Skeletal muscle tissue (tissue), 3 donors: ENCODE measurements at regions not wholly inside any gene's neighbourhood (a gene's known extent, or its start where the extent isn't known, plus 50 kb on each side); places are given as distances from the start of the nearest gene placed in this dataset.
"Not testable (repeated sequence)": the region's sequence is repeated elsewhere in the genome, so short reads cannot be mapped to it uniquely, and the experiment has no call there.

ENCODE experiments used
- H3K27ac ChIP-seq: one replicate; pipeline ENCODE4 v1.7.0; 2013; ENCODE audit warnings: mild to moderate bottlenecking, low read depth, low read length, inconsistent platforms
- H3K27me3 ChIP-seq, 3 donors: one replicate each; pipeline ENCODE4 v1.7.0; 2013; ENCODE audit warnings: low read length in 3 of 3; ENCODE audit not compliant: control insufficient read depth in 3 of 3, insufficient read depth in 3 of 3
- H3K36me3 ChIP-seq, 3 donors: one replicate each; pipeline ENCODE4 v1.7.0; 2013; ENCODE audit warnings: low read length in 3 of 3; ENCODE audit not compliant: control insufficient read depth in 3 of 3, insufficient read depth in 3 of 3
- H3K4me1 ChIP-seq, 3 donors: one replicate each; pipeline ENCODE4 v1.7.0; 2013; ENCODE audit warnings: low read length in 3 of 3, mild to moderate bottlenecking in 3 of 3; ENCODE audit not compliant: control insufficient read depth in 3 of 3, insufficient read depth in 3 of 3
- H3K4me3 ChIP-seq, 3 donors: one replicate each; pipeline ENCODE4 v1.7.0; 2013; ENCODE audit warnings: low read length in 3 of 3
- H3K9ac ChIP-seq, 3 donors: one replicate each; pipeline ENCODE4 v1.7.0; 2013; ENCODE audit warnings: low read length in 3 of 3, mild to moderate bottlenecking in 3 of 3, moderate library complexity in 2 of 3, low read depth in 1 of 3
- H3K9me3 ChIP-seq, 3 donors: one replicate each; pipeline ENCODE4 v1.7.0; 2013; ENCODE audit warnings: low read length in 3 of 3; ENCODE audit not compliant: control insufficient read depth in 3 of 3
- donor health status: Osteomylitis.

DNA sequence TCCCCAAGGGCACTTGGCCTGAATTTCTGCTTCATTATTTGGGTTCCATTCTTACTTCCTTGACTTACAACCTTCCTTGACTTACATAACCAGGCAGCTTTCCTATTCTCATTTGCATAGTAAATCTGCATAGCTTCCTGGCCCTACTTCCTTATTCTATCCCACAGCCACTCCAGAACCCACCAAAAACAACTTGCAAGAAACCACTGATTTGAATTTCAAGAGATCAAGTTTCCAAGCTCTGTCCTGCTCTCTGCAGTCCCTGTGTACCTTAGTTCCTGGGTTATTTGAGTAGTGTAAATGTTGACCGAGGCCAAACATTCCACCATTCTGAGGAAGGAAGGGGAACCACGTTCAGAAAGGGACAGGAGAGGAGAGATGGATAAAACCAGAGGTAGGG lies 603.3 kb downstream of the PTPRC start:
- H3K9me3 ChIP-seq: no peaks in the 10 kb centered on the region
- no peak overlapping the region for H3K27ac ChIP-seq
- no peaks in the 10 kb centered on the region for H3K4me1 ChIP-seq
- H3K9ac ChIP-seq: no peak overlapping the region
- no peaks in the 10 kb centered on the region for H3K27me3 ChIP-seq
- no peaks in the 10 kb centered on the region for H3K36me3 ChIP-seq
- no peak overlapping the region for H3K4me3 ChIP-seq

DNA sequence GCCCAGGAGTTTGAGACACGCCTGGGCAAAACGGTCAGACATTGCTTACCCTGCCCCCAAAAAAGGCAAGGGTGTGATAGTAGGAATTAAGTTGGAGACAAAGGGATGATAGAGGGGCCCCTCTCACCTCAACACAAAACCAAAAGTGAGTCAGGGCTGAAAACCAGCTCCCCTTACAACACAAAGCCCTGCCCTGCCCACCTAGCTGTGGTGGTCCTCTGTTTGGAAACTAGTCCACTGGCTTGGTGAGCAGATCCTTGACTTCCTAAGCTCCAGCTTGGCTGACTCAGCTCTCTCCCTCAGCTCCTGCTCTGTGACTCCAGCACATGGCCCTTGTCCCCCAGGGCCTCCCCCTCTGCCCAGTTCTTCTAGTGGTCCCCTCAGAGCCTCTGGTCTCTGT lies 603.8 kb downstream of the PTPRC start:
- H3K36me3 ChIP-seq: no peaks in the 10 kb centered on the region

DNA sequence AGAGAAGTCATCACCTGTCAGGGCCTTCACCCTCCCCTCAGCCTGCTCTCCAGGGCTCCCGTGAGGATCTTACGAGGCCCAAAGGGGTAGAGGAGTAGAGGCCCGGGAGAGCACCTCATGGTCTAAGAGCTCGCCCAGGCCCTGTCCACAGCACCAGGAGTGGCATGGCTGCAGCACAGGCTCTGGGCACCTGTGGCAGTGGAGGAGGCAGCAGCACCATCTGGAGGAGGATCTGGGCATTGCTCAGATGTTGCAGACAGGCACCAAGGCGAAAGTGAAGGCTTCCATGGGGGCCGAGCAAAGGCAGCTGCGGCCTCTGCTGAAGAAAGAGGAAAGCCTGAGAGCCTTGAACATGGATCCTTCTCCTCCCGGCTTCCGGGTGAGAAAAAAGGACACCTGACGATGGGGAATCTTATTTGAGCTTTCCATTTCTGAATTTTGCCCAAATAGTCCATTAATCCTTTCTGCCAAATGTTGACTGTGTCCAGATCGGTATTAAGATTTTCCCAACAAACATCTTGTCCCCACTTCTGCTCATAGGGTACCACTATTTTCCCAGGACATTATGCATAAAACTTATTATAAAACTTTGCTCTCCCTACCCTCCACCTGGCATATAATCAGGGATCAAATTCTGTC lies 604.7 kb downstream of the PTPRC start:
- no peak overlapping the region for H3K4me3 ChIP-seq
- no peaks in the 10 kb centered on the region for H3K27me3 ChIP-seq
- no peaks in the 10 kb centered on the region for H3K9me3 ChIP-seq
- no peak overlapping the region for H3K9ac ChIP-seq
- H3K27ac ChIP-seq: no peak overlapping the region
- H3K36me3 ChIP-seq: no peaks in the 10 kb centered on the region
- no peaks in the 10 kb centered on the region for H3K4me1 ChIP-seq

More for the DNA sequence above, 603.8 kb downstream of the PTPRC start:
- Histone ChIP-seq H3K27ac (no peak overlapping the region), H3K9me3 (no peaks in the 10 kb centered on the region), H3K4me3 (no peak overlapping the region), H3K9ac (no peak overlapping the region), H3K27me3 (no peaks in the 10 kb centered on the region), H3K4me1 (no peaks in the 10 kb centered on the region)

DNA sequence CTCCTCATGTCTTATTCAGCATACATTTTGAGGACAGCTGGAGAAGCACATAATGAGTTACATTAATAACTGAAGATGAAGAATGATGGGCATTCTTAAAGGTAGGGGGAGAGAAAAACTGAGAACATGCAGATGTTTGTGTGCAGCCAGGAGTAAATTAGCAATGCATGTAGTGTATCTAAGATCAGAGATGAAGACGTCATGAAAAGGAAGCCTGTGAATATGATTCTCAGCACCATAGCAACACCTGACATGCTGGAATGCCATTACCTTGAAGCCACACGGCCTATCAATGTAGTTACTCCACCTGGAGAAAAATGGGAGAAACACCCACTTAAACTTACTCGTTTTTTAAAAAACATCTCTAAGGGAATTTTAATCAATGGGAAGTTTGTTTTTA lies 607.1 kb downstream of the PTPRC start:
- Histone ChIP-seq H3K4me3 (no peak overlapping the region), H3K27ac (no peak overlapping the region), H3K9me3 (no peaks in the 10 kb centered on the region), H3K4me1 (no peaks in the 10 kb centered on the region), H3K27me3 (no peaks in the 10 kb centered on the region), H3K9ac (no peak overlapping the region), H3K36me3 (no peaks in the 10 kb centered on the region)

DNA sequence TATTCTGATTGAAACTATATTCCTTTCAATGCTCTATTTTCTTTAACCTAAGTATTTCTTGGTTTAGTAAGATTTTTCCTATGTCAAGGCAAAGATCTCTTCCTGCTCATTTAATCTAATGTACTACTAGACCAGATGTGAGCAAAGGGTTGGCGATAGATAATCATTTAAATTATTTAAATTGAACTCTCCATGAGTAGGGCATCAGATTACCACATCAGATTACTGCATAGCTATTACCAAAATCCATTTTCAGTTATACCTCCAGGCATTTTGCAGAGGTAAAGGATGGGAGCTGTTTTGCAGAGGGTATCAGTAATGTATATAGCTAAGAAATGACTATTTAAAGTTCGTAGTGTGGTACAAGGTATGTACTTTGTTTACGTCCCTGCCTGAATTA lies 607.9 kb downstream of the PTPRC start:
- Histone ChIP-seq H3K27ac (no peak overlapping the region), H3K9me3 (no peaks in the 10 kb centered on the region), H3K27me3 (no peaks in the 10 kb centered on the region), H3K4me3 (no peak overlapping the region), H3K4me1 (no peaks in the 10 kb centered on the region), H3K36me3 (no peaks in the 10 kb centered on the region), H3K9ac (no peak overlapping the region)

DNA sequence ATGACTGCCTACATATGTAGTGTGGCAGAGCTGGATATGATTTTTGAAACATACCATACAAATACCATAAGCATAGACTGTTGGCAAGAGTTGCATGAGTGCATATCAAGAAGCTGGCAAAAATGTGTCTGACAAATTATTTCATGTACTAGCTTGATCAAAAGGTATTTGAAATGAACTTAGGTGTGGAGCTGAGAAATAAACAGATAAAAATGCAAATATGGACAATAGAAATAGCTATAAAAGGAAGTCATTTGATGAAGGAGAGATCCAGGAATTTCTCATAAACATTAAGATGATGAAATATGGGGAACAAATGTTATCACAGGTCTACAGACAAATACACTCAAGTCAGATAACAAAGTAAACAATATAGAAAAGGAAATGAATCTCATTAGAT lies 609.1 kb downstream of the PTPRC start:
- Histone ChIP-seq H3K27ac (no peak overlapping the region), H3K9ac (no peak overlapping the region), H3K4me3 (no peak overlapping the region), H3K9me3 (no peaks in the 10 kb centered on the region), H3K36me3 (no peaks in the 10 kb centered on the region), H3K4me1 (no peaks in the 10 kb centered on the region), H3K27me3 (no peaks in the 10 kb centered on the region)

DNA sequence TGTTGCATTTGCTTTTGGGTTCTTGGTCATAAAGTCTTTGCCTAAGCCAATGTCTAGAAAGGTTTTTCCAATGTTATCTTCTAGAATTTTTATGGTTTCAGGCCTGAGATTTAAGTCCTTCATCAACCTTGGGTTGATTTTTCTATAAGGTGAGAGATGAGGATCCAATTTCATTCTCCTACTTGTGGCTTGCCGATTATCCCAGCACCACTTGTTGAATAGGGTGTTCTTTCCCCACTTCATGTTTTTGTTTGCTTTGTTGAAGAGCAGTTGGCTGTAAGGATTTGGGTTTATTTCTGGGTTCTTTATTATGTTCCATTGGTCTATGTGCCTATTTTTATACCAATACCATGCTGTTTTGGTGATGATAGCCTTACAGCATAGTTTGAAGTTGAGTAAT lies 615.2 kb downstream of the PTPRC start:
- H3K27ac ChIP-seq, H3K36me3 ChIP-seq, H3K4me1 ChIP-seq, H3K27me3 ChIP-seq, H3K4me3 ChIP-seq, H3K9me3 ChIP-seq, H3K9ac ChIP-seq: not testable (repeated sequence)

DNA sequence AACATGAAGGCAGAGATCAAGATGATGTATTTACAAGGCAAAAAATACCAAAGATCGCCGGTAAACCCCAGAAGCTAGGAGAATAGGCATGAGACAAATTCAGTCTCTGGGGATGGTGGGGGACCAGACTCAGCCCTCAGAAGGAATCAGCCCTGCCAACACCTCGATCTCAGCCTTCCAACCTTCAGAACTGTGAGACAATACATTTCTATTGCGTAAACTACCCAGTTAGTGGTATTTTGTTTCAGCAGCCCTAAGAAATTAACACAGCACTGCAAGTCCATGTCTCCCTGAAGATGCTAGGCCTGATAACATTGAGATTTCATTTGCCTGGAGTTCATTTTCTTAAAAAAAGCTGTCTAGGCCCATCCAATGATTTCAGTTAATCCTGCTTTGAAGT lies 622.5 kb downstream of the PTPRC start:
- Histone ChIP-seq H3K36me3 (no peaks in the 10 kb centered on the region), H3K27ac (no peak overlapping the region), H3K9me3 (no peaks in the 10 kb centered on the region), H3K4me1 (no peaks in the 10 kb centered on the region), H3K27me3 (no peaks in the 10 kb centered on the region), H3K4me3 (no peak overlapping the region), H3K9ac (no peak overlapping the region)

DNA sequence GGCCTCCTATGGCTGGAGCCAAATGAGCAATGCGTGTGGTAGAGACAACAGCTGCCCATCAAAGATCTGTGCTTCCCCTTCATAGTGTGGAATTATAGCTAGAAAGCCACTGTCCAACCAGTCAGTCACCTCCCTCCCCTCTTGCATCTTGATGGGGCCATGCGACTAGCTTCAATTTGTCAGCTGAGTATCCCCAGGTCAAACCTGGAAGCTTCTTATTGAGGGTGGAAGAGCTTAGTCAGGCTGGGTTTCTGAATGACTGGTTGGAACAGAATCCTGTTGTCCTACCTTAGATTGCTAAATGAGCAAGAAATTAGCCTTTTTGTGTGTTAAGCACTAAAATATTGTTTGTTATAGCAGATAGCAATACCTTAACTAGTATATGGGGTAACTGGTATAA lies 625.4 kb downstream of the PTPRC start:
- H3K4me3 ChIP-seq: no peak overlapping the region
- no peak overlapping the region for H3K9ac ChIP-seq
- no peaks in the 10 kb centered on the region for H3K27me3 ChIP-seq
- no peaks in the 10 kb centered on the region for H3K9me3 ChIP-seq
- H3K4me1 ChIP-seq: no peaks in the 10 kb centered on the region
- no peak overlapping the region for H3K27ac ChIP-seq
- H3K36me3 ChIP-seq: no peaks in the 10 kb centered on the region

DNA sequence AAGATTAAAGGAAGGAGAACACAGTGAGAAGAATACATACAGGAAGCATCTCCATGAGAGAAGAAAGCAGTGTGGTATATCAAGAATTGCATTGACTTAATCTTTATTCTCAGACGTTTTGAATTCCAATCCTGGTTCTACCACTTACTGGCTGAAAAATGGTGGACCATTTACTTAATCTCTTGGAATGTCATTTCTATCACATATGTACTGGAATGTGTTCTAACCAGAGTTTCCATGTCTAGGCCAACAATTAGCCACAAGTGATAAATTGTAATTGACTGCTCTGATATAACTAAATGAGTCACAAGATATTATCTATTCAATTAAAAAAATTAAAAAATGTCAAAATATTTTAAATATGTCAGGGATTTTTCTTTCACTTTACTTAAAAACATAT lies 626.1 kb downstream of the PTPRC start:
- Histone ChIP-seq H3K9me3 (no peaks in the 10 kb centered on the region), H3K9ac (no peak overlapping the region), H3K27me3 (no peaks in the 10 kb centered on the region), H3K36me3 (no peaks in the 10 kb centered on the region), H3K4me1 (no peaks in the 10 kb centered on the region), H3K4me3 (no peak overlapping the region), H3K27ac (no peak overlapping the region)

DNA sequence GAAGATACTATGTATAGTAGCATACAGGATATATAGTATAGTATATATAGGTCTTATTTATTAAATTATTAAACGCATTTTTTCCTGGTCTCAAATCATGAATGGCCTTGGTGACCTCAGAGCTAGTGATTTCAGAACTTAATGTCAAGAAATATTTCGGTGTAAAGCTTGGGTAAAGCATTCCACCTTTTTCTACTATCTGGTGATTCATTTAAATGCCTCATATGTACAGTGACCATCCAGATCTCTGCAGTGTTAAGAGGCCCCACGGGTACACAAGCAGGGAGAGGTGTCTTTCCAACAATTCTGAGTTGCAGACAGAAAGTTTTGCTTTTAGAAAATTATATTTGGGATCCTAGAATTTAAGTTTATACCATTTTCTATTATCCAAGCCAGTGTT lies 626.5 kb downstream of the PTPRC start:
- Histone ChIP-seq H3K9me3 (no peaks in the 10 kb centered on the region), H3K4me3 (no peak overlapping the region)

More for the DNA sequence above, 626.5 kb downstream of the PTPRC start:
- Histone ChIP-seq H3K9ac (no peak overlapping the region), H3K27me3 (no peaks in the 10 kb centered on the region), H3K36me3 (no peaks in the 10 kb centered on the region), H3K27ac (no peak overlapping the region), H3K4me1 (no peaks in the 10 kb centered on the region)
